Mesenchymal stem cell (in vitro differentiated cells and primary cell): ENCODE measurements at regions not wholly inside any gene's neighbourhood (a gene's known extent, or its start where the extent isn't known, plus 50 kb on each side); places are given as distances from the start of the nearest gene placed in this dataset.

ENCODE experiments used
- DNase-seq: peaks from one replicate; pipeline ENCODE4 v3.0.0-alpha.2; 2013
- H2AFZ ChIP-seq: one replicate; pipeline ENCODE4 v1.6.1; 2013; ENCODE audit warnings: low read depth, mild to moderate bottlenecking, control low read depth, inconsistent platforms, low read length, moderate library complexity
- H2AK5ac ChIP-seq: 2 replicates; pipeline ENCODE4 v1.6.1; 2013; ENCODE audit warnings: low read length, moderate library complexity, mild to moderate bottlenecking, inconsistent platforms; ENCODE audit not compliant: severe bottlenecking
- H2BK120ac ChIP-seq: one replicate; pipeline ENCODE4 v1.6.1; 2013; ENCODE audit warnings: low read depth, mild to moderate bottlenecking, inconsistent platforms, low read length, moderate library complexity
- H2BK12ac ChIP-seq, 2 experiments: one replicate each; pipeline ENCODE4 v1.6.1; 2013; ENCODE audit warnings: inconsistent platforms in 2 of 2, low read length in 2 of 2, mild to moderate bottlenecking in 2 of 2, moderate library complexity in 2 of 2, control low read depth in 1 of 2
- H2BK15ac ChIP-seq: one replicate; pipeline ENCODE4 v1.6.1; 2013; ENCODE audit warnings: mild to moderate bottlenecking, low read depth, inconsistent platforms; ENCODE audit not compliant: poor library complexity, severe bottlenecking
- H2BK5ac ChIP-seq: 2 replicates; pipeline ENCODE4 v1.6.1; 2013; ENCODE audit warnings: low read depth, mild to moderate bottlenecking, low read length, control low read depth, inconsistent platforms; ENCODE audit not compliant: poor library complexity, severe bottlenecking
- H3K14ac ChIP-seq, 2 experiments: one replicate each; pipeline ENCODE4 v1.6.1; 2013; ENCODE audit warnings: inconsistent platforms in 2 of 2, low read length in 2 of 2, control low read depth in 1 of 2, mild to moderate bottlenecking in 1 of 2, moderate library complexity in 1 of 2
- H3K18ac ChIP-seq, 2 experiments: one replicate each; pipeline ENCODE4 v1.6.1; 2013; ENCODE audit warnings: inconsistent platforms in 2 of 2, low read length in 2 of 2, control low read depth in 1 of 2, low read depth in 1 of 2, mild to moderate bottlenecking in 1 of 2
- H3K23ac ChIP-seq, 2 experiments: one replicate each; pipeline ENCODE4 v1.6.1; 2013; ENCODE audit warnings: inconsistent platforms in 2 of 2, low read length in 2 of 2, mild to moderate bottlenecking in 2 of 2, moderate library complexity in 2 of 2, control low read depth in 1 of 2
- H3K27ac ChIP-seq: 2 replicates; pipeline ENCODE4 v1.5.1; 2013; ENCODE audit warnings: mild to moderate bottlenecking, moderate library complexity, low read length, control low read depth, inconsistent platforms; ENCODE audit not compliant: poor library complexity, severe bottlenecking
- H3K27me3 ChIP-seq, 2 experiments: 2 replicates each; pipeline versions ENCODE4 v1.6.1 to v1.7.0; 2013; ENCODE audit warnings: low read length in 2 of 2, mild to moderate bottlenecking in 2 of 2, moderate library complexity in 2 of 2, control low read depth in 1 of 2, inconsistent platforms in 1 of 2; ENCODE audit not compliant: control insufficient read depth in 1 of 2, insufficient read depth in 1 of 2
- H3K36me3 ChIP-seq, 2 experiments: 2 replicates each; pipeline versions ENCODE4 v1.6.1 to v1.7.0; 2013; ENCODE audit warnings: low read length in 2 of 2, control low read depth in 1 of 2, inconsistent platforms in 1 of 2, low read depth in 1 of 2, mild to moderate bottlenecking in 1 of 2; ENCODE audit not compliant: insufficient read depth in 2 of 2, control insufficient read depth in 1 of 2
- H3K4ac ChIP-seq, 2 experiments: one replicate each; pipeline ENCODE4 v1.6.1; 2013; ENCODE audit warnings: inconsistent platforms in 2 of 2, low read length in 2 of 2, mild to moderate bottlenecking in 2 of 2, moderate library complexity in 2 of 2, control low read depth in 1 of 2, low read depth in 1 of 2
- H3K4me1 ChIP-seq: 2 replicates; pipeline ENCODE4 v1.6.1; 2013; ENCODE audit warnings: low read depth, low read length, control low read depth; ENCODE audit not compliant: control insufficient read depth, insufficient read depth
- H3K4me2 ChIP-seq: 2 replicates; pipeline ENCODE4 v1.6.1; 2013; ENCODE audit warnings: low read length, mild to moderate bottlenecking, inconsistent platforms; ENCODE audit not compliant: poor library complexity, severe bottlenecking
- H3K4me3 ChIP-seq, 2 experiments: 2 replicates each; pipeline versions ENCODE4 v1.5.1 to v1.7.0; 2013; ENCODE audit warnings: low read length in 2 of 2, mild to moderate bottlenecking in 2 of 2, control low read depth in 1 of 2, low read depth in 1 of 2; ENCODE audit not compliant: insufficient read depth in 1 of 2
- H3K79me1 ChIP-seq: replicated peaks from 2 replicates; pipeline ENCODE4 v1.6.1; 2013; ENCODE audit warnings: mild to moderate bottlenecking, control low read depth, low read length, inconsistent platforms; ENCODE audit not compliant: poor library complexity, severe bottlenecking
- H3K9ac ChIP-seq: 2 replicates; pipeline ENCODE4 v1.7.0; 2013; ENCODE audit warnings: mild to moderate bottlenecking, low read length, moderate library complexity
- H3K9me3 ChIP-seq: 2 replicates; pipeline ENCODE4 v1.7.0; 2013; ENCODE audit warnings: mild to moderate bottlenecking, low read length; ENCODE audit not compliant: control insufficient read depth
- H4K8ac ChIP-seq: one replicate; pipeline ENCODE4 v1.6.1; 2013; ENCODE audit warnings: inconsistent platforms, mild to moderate bottlenecking, low read length, moderate library complexity
- H4K91ac ChIP-seq: one replicate; pipeline ENCODE4 v1.6.1; 2013; ENCODE audit warnings: mild to moderate bottlenecking, low read length, inconsistent platforms
- WGBS: methylation state at CpG from one replicate; pipeline ENCODE4 v1.1.7; 2013; ENCODE audit warnings: mixed read lengths; 5-methylcytosine and 5-hydroxymethylcytosine counted together

DNA sequence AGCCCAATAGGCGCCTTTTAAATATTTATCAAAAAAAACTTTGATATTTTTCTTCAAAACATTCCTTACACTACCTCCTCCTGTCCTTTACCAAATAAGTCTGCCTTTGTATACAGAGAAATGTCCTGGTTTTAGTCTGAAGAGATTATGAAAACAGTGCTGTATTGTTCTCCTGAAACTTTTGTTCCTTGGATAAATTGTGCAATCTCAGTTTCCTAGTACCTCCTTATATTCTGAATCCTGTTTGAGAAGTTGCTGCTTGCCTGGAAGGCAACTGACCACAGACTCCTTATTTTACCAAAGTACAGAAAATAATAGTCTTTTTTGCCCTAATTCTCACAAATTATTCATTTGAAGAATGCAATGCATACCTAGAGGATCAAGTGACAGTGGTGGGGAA, 349.5 kb downstream of the EPHA7 start:
- H3K4me1 ChIP-seq, result no peaks in the 10 kb centered on the region
- H2BK15ac ChIP-seq, result no peak overlapping the region
- H3K18ac ChIP-seq, result no peak overlapping the region
- H4K91ac ChIP-seq, result no peak overlapping the region
- H3K9ac ChIP-seq, result no peak overlapping the region
- H3K9me3 ChIP-seq, result peaks cover 4% of the 10 kb centered on the region
- no peak overlapping the region for H3K4me3 ChIP-seq
- no peak overlapping the region for H3K14ac ChIP-seq
- no peak overlapping the region for H4K8ac ChIP-seq
- H3K79me1 ChIP-seq, result no peaks in the 10 kb centered on the region
- no peak overlapping the region for H3K27ac ChIP-seq
- H2BK12ac ChIP-seq, result no peak overlapping the region
- H2BK5ac ChIP-seq, result no peak overlapping the region
- 33% methylated on average over 1 of the region's 1 CpG for WGBS
- no peak overlapping the region for H3K4me2 ChIP-seq
- H3K27me3 ChIP-seq, result no peaks in the 10 kb centered on the region
- H2AK5ac ChIP-seq, result no peak overlapping the region
- H3K36me3 ChIP-seq, result no peaks in the 10 kb centered on the region
- H2AFZ ChIP-seq, result no peak overlapping the region
- H2BK120ac ChIP-seq, result no peak overlapping the region
- no peak for DNase-seq
- H3K23ac ChIP-seq, result no peak overlapping the region
- no peak overlapping the region for H3K4ac ChIP-seq

DNA sequence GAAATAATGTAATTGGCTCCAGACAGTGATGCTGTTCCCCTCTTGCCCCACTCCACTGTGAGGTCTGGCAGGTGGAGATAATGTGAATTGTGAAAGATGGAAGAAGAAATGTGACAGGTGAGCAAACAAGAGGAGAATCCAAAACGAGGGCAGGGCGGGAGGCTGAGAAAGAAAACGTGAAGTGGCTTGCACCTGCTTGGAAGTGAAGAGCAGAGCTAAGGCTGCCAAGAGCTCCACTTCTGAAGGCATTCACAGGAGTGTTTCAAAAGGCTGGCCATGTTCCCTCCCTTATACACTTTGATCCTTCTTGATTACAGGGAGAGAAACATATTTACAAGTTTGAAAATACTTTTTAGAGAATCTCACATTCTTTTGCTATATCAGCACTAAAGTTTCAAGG, 359.4 kb downstream of the EPHA7 start:
- H3K4me2 ChIP-seq, result no peak overlapping the region
- H2AK5ac ChIP-seq, result no peak overlapping the region
- no peak overlapping the region for H2BK12ac ChIP-seq
- no peak overlapping the region for H2AFZ ChIP-seq
- no peaks in the 10 kb centered on the region for H3K9me3 ChIP-seq
- no peak overlapping the region for H2BK15ac ChIP-seq
- no peaks in the 10 kb centered on the region for H3K79me1 ChIP-seq
- no peak overlapping the region for H4K91ac ChIP-seq
- no peak overlapping the region for H3K18ac ChIP-seq
- H3K27ac ChIP-seq, result no peak overlapping the region
- H3K27me3 ChIP-seq, result no peaks in the 10 kb centered on the region
- H3K4me3 ChIP-seq, result no peak overlapping the region
- WGBS, result 70% methylated on average over 3 of the region's 3 CpGs
- no peak overlapping the region for H3K23ac ChIP-seq
- no peak overlapping the region for H4K8ac ChIP-seq
- no peaks in the 10 kb centered on the region for H3K4me1 ChIP-seq
- no peaks in the 10 kb centered on the region for H3K36me3 ChIP-seq
- no peak overlapping the region for H3K4ac ChIP-seq
- no peak overlapping the region for H2BK5ac ChIP-seq
- no peak overlapping the region for H3K14ac ChIP-seq
- DNase-seq, result no peak
- H3K9ac ChIP-seq, result no peak overlapping the region
- no peak overlapping the region for H2BK120ac ChIP-seq

DNA sequence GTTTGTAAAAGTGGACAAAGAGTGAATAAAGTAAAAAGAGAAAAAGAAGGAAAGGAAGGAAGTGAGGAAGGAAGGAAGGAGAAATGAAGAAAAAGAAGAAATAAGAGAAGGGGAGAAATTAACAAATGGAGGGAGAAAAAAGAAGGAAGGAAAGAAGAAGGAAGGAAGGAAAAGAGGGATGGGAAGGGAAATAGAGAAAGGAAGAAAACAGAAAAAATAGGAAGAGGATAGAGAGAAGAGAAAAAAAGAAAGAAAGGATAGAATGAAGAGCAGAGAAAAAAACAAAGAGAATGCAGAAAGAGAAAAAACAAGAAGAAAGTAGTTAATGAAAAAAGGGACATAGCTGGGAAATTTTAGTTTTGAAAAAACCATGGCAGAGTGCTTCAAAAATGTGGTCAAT, 361.8 kb downstream of the EPHA7 start:
- Histone ChIP-seq H4K8ac (no peak overlapping the region), H3K4me2 (no peak overlapping the region), H2BK5ac (no peak overlapping the region), H2AFZ (no peak overlapping the region), H3K27me3 (no peaks in the 10 kb centered on the region), H2BK15ac (no peak overlapping the region), H3K4me1 (no peaks in the 10 kb centered on the region), H3K4me3 (no peak overlapping the region), H3K79me1 (no peaks in the 10 kb centered on the region), H3K27ac (no peak overlapping the region), H3K4ac (no peak overlapping the region), H3K36me3 (no peaks in the 10 kb centered on the region), H3K14ac (no peak overlapping the region), H4K91ac (no peak overlapping the region), H2AK5ac (no peak overlapping the region), H3K9me3 (no peaks in the 10 kb centered on the region), H3K18ac (no peak overlapping the region), H3K23ac (no peak overlapping the region), H3K9ac (no peak overlapping the region), H2BK12ac (no peak overlapping the region), H2BK120ac (no peak overlapping the region)
- DNase-seq, result no peak

DNA sequence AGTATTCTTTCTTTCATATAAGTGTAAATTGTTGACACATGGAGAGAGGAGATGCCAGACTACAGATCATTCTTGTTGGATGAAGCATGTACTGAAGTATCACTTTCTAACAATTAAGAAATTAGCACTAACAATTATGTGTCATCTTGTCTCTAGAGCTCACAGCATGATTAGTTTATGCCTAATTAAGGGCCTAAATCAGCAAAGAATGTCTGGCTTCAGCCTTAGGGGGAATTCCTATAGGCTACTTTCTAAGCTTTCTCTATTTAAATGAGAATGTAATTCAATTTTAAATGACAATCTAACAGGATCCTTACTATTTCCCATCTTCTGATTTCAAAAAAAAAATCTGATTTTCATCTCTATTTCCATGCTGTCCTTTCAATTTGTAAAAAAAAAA, 371.0 kb downstream of the EPHA7 start:
- H3K4me3 ChIP-seq, result no peak overlapping the region
- no peak for DNase-seq
- H4K91ac ChIP-seq, result no peak overlapping the region
- no peak overlapping the region for H3K14ac ChIP-seq
- H2BK12ac ChIP-seq, result no peak overlapping the region
- no peak overlapping the region for H2AK5ac ChIP-seq
- H3K18ac ChIP-seq, result no peak overlapping the region
- no peak overlapping the region for H2AFZ ChIP-seq
- H2BK120ac ChIP-seq, result no peak overlapping the region
- no peak overlapping the region for H2BK15ac ChIP-seq
- no peaks in the 10 kb centered on the region for H3K4me1 ChIP-seq
- no peak overlapping the region for H3K23ac ChIP-seq
- no peaks in the 10 kb centered on the region for H3K36me3 ChIP-seq
- H3K9ac ChIP-seq, result no peak overlapping the region
- no peaks in the 10 kb centered on the region for H3K9me3 ChIP-seq
- H3K27me3 ChIP-seq, result no peaks in the 10 kb centered on the region
- no peak overlapping the region for H3K4ac ChIP-seq
- no peaks in the 10 kb centered on the region for H3K79me1 ChIP-seq
- no peak overlapping the region for H4K8ac ChIP-seq
- no peak overlapping the region for H2BK5ac ChIP-seq
- H3K4me2 ChIP-seq, result no peak overlapping the region
- no peak overlapping the region for H3K27ac ChIP-seq
